CD4-positive, alpha-beta memory T cell (primary cell): ENCODE measurements at regions not wholly inside any gene's neighbourhood (a gene's known extent, or its start where the extent isn't known, plus 50 kb on each side); places are given as distances from the start of the nearest gene placed in this dataset.

Experiments
- CTCF ChIA-PET: fragments of 350-600 bp; sonication (Branson Sonifier 250); formaldehyde crosslinking; loops from one replicate; lab custom pipeline; 2021; ENCODE audit warnings: inconsistent platforms; ENCODE audit not compliant: partially characterized antibody; lab: Charles Lee
- POLR2A ChIA-PET: fragments of 350-600 bp; sonication (Branson Sonifier 250); formaldehyde crosslinking; loops from one replicate; lab custom pipeline; 2021; ENCODE audit not compliant: partially characterized antibody; lab: Charles Lee
- DNase-seq, 5 donors: peaks; one replicate each; pipeline versions ENCODE4 v3.0.0 to v3.0.0-alpha.2; 2020 to 2022; ENCODE audit warnings: mixed read lengths in 1 of 5
- H3K27ac ChIP-seq: one replicate; pipeline ENCODE4 v1.7.0; 2013; ENCODE audit warnings: low read depth, low read length
- H3K27me3 ChIP-seq: 2 replicates; pipeline ENCODE4 v1.7.0; 2013; ENCODE audit warnings: mild to moderate bottlenecking, low read length, moderate library complexity; ENCODE audit not compliant: insufficient read depth
- H3K36me3 ChIP-seq: 2 replicates; pipeline ENCODE4 v1.7.0; 2013; ENCODE audit warnings: mild to moderate bottlenecking, low read length, moderate library complexity; ENCODE audit not compliant: insufficient read depth
- H3K4me1 ChIP-seq: 2 replicates; pipeline ENCODE4 v1.7.0; 2013; ENCODE audit warnings: mild to moderate bottlenecking, low read length, moderate library complexity; ENCODE audit not compliant: insufficient read depth
- H3K4me3 ChIP-seq, 2 donors: one replicate each; pipeline ENCODE4 v1.7.0; 2013; ENCODE audit warnings: low read length in 2 of 2, mild to moderate bottlenecking in 1 of 2
- H3K9me3 ChIP-seq, 2 donors: one replicate each; pipeline ENCODE4 v1.7.0; 2013; ENCODE audit warnings: low read length in 2 of 2, control low read depth in 1 of 2; ENCODE audit not compliant: control insufficient read depth in 1 of 2
- H3K27ac Mint-ChIP-seq, 7 donors: one replicate each; pipeline ENCODE4 v1.8.0; 2020 to 2021; ENCODE audit warnings: mixed read lengths in 7 of 7, mild to moderate bottlenecking in 6 of 7, inconsistent platforms in 3 of 7, moderate library complexity in 3 of 7
- H3K27me3 Mint-ChIP-seq, 2 donors: one replicate each; pipeline ENCODE4 v1.8.0; 2020 to 2021; ENCODE audit warnings: mixed read lengths in 2 of 2
- H3K36me3 Mint-ChIP-seq, 2 donors: one replicate each; pipeline ENCODE4 v1.8.0; 2020 to 2021; ENCODE audit warnings: mixed read lengths in 2 of 2, inconsistent platforms in 1 of 2, mild to moderate bottlenecking in 1 of 2
- H3K4me1 Mint-ChIP-seq, 4 donors: one replicate each; pipeline ENCODE4 v1.8.0; 2020 to 2021; ENCODE audit warnings: mixed read lengths in 4 of 4, mild to moderate bottlenecking in 1 of 4
- H3K4me3 Mint-ChIP-seq, 8 donors: one replicate each; pipeline ENCODE4 v1.8.0; 2020 to 2021; ENCODE audit warnings: mixed read lengths in 8 of 8, mild to moderate bottlenecking in 7 of 8, moderate library complexity in 6 of 8, inconsistent platforms in 3 of 8
- H3K9me3 Mint-ChIP-seq, 8 donors: one replicate each; pipeline ENCODE4 v1.8.0; 2020 to 2021; ENCODE audit warnings: mixed read lengths in 8 of 8, mild to moderate bottlenecking in 5 of 8, inconsistent platforms in 3 of 8, moderate library complexity in 1 of 8
- intact Hi-C: fragments of 100-400 bp; cut with micrococcal nuclease; formaldehyde crosslinking; loops from one replicate; pipeline ENCODE4 v1.15.1; 2023

DNA sequence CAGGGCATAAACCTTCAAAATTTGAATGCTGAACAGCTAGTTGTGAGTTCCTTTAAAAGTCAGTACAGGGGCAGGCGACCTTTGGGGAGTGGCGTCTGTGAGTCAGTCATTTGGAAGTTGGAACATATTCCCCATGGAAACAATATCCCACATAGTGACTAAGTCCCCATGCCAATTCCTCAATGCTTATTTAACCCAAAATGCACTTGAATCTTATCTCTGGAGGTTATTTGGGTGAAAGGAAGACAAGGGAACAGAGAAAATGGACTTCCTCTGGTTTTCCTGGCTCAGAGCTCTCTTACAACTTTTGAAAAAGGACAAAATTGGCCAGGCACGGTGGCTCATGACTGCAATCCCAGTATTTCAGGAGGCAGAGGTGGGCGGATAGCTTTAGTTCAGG, 479.2 kb upstream of the NBEA start:
- no peaks in the 10 kb centered on the region for H3K27me3 ChIP-seq
- no peak overlapping the region for H3K4me3 Mint-ChIP-seq
- no peak overlapping the region for H3K27ac ChIP-seq
- H3K27me3 Mint-ChIP-seq: no peaks in the 10 kb centered on the region
- H3K9me3 ChIP-seq: no peaks in the 10 kb centered on the region
- H3K4me1 ChIP-seq: no peaks in the 10 kb centered on the region
- no peaks in the 10 kb centered on the region for H3K36me3 Mint-ChIP-seq
- H3K4me1 Mint-ChIP-seq: no peaks in the 10 kb centered on the region
- H3K4me3 ChIP-seq: no peak overlapping the region
- ChIA-PET CTCF (no interaction called here), POLR2A (no interaction called here)
- intact Hi-C loops: no loop called here
- H3K27ac Mint-ChIP-seq: no peak overlapping the region
- H3K36me3 ChIP-seq: no peaks in the 10 kb centered on the region
- DNase-seq: no peak
- peaks cover 0 to 5% (median under 1%) of the 10 kb centered on the region in 8 donors for H3K9me3 Mint-ChIP-seq

DNA sequence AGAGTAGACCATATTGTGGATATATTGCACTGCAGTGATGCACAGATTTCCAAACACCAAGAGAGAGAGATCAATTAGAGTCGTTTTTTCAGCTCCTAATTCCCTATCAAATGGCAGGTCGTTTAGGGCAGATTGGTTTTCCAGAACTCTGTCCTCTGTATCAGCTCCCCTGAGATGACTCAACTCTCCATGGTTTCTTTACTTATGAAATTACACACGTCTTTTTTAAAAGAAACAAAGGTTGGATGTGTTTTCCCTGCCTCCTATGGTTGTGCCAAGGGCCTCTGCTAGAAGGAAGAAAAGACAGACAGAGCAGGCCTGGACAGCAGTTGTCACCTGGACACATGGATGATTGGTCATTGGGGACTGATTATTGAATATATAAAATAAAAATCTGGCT, 478.1 kb upstream of the NBEA start:
- no peaks in the 10 kb centered on the region for H3K36me3 Mint-ChIP-seq
- H3K9me3 Mint-ChIP-seq: peaks cover 0 to 5% (median 0%) of the 10 kb centered on the region in 8 donors
- Histone ChIP-seq H3K27ac (no peak overlapping the region), H3K9me3 (no peaks in the 10 kb centered on the region), H3K36me3 (no peaks in the 10 kb centered on the region), H3K4me3 (no peak overlapping the region), H3K4me1 (no peaks in the 10 kb centered on the region), H3K27me3 (no peaks in the 10 kb centered on the region)
- POLR2A ChIA-PET: no interaction called here
- intact Hi-C loops: no loop called here
- no peak for DNase-seq
- H3K27ac Mint-ChIP-seq: no peak overlapping the region
- CTCF ChIA-PET: no interaction called here
- no peak overlapping the region for H3K4me3 Mint-ChIP-seq
- no peaks in the 10 kb centered on the region for H3K4me1 Mint-ChIP-seq
- no peaks in the 10 kb centered on the region for H3K27me3 Mint-ChIP-seq

DNA sequence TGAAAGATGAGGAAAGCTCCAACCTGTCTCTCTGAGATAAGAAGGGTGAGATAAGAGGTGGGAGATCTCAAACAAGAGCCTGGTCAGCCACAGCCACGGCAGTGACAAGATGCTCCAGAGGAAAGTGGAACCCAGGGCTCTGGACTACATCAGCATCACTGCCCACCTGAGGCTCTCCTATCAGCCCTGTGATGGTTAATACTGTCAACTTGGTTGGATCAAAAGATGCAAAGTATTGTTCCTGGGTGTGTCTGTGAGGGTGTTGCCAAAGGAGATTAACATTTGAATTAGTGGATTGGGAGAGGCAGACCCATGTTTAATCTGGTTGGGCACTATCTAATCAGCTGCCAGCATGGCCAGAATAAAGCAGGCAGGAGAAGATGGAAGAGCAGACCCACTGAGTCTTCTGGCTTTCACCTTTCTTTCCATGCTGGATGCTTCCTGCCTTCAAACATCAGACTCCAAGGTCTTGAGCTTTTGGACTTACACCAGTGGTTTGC, 476.6 kb upstream of the NBEA start:
- Histone ChIP-seq H3K4me1 (no peaks in the 10 kb centered on the region), H3K36me3 (no peaks in the 10 kb centered on the region), H3K4me3 (no peak overlapping the region), H3K27me3 (no peaks in the 10 kb centered on the region), H3K9me3 (no peaks in the 10 kb centered on the region), H3K27ac (no peak overlapping the region)
- no peaks in the 10 kb centered on the region for H3K4me1 Mint-ChIP-seq
- no peak for DNase-seq
- H3K36me3 Mint-ChIP-seq: no peaks in the 10 kb centered on the region
- ChIA-PET CTCF (no interaction called here), POLR2A (no interaction called here)
- no peak overlapping the region for H3K27ac Mint-ChIP-seq
- no peaks in the 10 kb centered on the region for H3K27me3 Mint-ChIP-seq
- intact Hi-C loops: no loop called here
- H3K4me3 Mint-ChIP-seq: no peak overlapping the region
- H3K9me3 Mint-ChIP-seq: peaks cover 0 to 5% (median 0%) of the 10 kb centered on the region in 8 donors

DNA sequence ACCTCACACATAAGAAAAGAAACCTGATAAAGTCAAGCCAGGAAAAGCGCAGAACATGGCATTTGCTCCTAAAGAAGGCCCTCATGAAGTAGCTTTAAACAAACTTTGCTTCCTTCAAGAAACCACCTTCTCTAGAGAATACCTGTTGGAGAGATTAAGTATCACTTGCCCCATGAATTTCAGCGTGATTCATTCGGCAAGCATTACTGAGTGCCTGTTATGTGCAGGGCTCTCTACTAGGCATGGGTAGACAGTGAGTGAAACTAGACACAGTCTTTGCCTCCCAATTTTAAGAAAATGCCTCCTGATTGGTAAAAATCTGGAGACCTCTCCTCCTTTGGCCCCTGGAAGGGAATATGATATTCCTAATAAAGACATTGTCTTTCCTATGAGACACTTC, 475.8 kb upstream of the NBEA start:
- POLR2A ChIA-PET: no interaction called here
- CTCF ChIA-PET: no interaction called here
- intact Hi-C loops: no loop called here
- Histone ChIP-seq H3K27me3 (no peaks in the 10 kb centered on the region), H3K36me3 (no peaks in the 10 kb centered on the region), H3K27ac (no peak overlapping the region), H3K9me3 (no peaks in the 10 kb centered on the region), H3K4me3 (no peak overlapping the region), H3K4me1 (no peaks in the 10 kb centered on the region)
- Mint-ChIP-seq H3K27ac (no peak overlapping the region), H3K4me1 (no peaks in the 10 kb centered on the region), H3K9me3 (peaks cover 0 to 5% (median 0%) of the 10 kb centered on the region in 8 donors), H3K4me3 (no peak overlapping the region), H3K36me3 (no peaks in the 10 kb centered on the region), H3K27me3 (no peaks in the 10 kb centered on the region)
- no peak for DNase-seq

DNA sequence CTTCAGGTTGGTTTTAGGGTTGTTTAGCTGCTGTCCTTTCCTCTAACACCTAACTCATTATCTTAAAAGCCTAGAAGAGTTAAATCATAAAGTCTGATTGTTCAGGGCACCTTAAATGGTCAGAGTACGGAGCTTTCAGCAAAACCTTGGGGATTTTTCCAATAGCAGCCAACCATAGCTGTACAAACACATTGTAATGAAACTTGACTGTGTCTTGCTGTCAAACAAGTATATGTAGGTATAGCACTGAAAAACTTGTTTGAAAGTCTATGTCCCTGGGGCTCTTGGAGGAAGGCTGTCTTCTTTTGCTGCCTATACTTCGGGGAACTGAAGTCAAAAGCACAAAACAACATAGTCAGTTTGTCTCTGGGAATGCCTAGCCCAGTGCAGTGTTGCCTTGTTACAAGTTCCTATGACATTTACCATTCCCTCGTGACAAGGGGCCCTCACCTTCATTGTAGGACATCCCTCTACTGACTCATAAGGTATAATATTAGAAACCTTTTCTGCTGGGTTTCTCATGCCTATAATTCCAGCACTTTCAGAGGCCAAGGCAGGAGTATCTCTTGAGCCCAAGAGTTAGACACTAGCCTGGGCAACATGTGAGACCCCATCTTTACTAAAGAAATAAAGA, 474.5 kb upstream of the NBEA start:
- Mint-ChIP-seq H3K27ac (no peak overlapping the region), H3K9me3 (peaks cover 0 to 5% (median 0%) of the 10 kb centered on the region in 8 donors), H3K4me3 (no peak overlapping the region), H3K36me3 (no peaks in the 10 kb centered on the region), H3K27me3 (no peaks in the 10 kb centered on the region), H3K4me1 (no peaks in the 10 kb centered on the region)
- Histone ChIP-seq H3K4me3 (no peak overlapping the region), H3K27ac (no peak overlapping the region), H3K4me1 (no peaks in the 10 kb centered on the region), H3K27me3 (no peaks in the 10 kb centered on the region), H3K9me3 (no peaks in the 10 kb centered on the region), H3K36me3 (no peaks in the 10 kb centered on the region)
- ChIA-PET POLR2A (no interaction called here), CTCF (no interaction called here)
- intact Hi-C loops: no loop called here
- no peak for DNase-seq

DNA sequence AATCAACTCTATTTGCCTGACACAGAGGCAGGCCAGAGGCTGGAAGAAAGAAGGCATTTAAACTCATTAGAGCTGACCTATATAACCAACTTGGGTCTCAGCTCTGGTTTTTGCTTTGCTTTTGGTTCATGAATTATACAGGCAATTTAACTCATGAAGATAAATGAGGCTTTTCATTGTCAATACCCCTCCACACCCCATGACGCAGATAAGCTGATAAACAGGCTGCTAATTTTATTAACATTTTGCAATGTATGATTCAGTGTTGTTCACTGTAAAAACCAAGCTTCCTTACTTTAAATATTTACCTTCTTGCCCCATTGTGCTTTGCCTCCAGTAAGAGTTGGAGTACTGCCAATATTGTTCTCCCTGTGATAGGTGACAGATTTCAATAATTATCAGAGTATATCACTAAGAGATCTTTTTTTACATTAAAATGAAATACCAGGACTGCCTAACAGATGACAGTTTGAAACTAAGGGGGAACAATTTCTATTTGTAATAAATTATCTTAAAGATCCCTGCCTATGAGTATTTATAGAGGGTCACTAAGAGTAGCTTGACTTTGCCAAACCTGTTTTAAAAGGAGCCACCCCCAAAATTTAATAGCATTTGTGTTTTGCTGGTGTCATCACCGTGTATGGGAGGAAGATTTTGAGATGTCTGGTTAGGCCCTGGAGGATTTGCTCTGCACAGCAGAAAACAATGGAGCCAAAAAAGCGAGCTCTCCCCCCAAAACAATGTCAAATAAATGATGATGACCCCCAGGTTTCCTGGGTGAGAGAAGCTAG, 472.7 kb upstream of the NBEA start:
- no peaks in the 10 kb centered on the region for H3K9me3 ChIP-seq
- intact Hi-C loops: no loop called here
- ChIA-PET POLR2A (no interaction called here), CTCF (no interaction called here)
- H3K27me3 ChIP-seq: no peaks in the 10 kb centered on the region
- H3K36me3 Mint-ChIP-seq: no peaks in the 10 kb centered on the region
- H3K27me3 Mint-ChIP-seq: no peaks in the 10 kb centered on the region
- DNase-seq: no peak
- no peaks in the 10 kb centered on the region for H3K36me3 ChIP-seq
- H3K9me3 Mint-ChIP-seq: peaks cover 0 to 6% (median 0%) of the 10 kb centered on the region in 8 donors
- H3K4me3 ChIP-seq: no peak overlapping the region
- no peak overlapping the region for H3K4me3 Mint-ChIP-seq
- no peak overlapping the region for H3K27ac Mint-ChIP-seq
- H3K4me1 Mint-ChIP-seq: no peaks in the 10 kb centered on the region
- no peaks in the 10 kb centered on the region for H3K4me1 ChIP-seq
- H3K27ac ChIP-seq: no peak overlapping the region

DNA sequence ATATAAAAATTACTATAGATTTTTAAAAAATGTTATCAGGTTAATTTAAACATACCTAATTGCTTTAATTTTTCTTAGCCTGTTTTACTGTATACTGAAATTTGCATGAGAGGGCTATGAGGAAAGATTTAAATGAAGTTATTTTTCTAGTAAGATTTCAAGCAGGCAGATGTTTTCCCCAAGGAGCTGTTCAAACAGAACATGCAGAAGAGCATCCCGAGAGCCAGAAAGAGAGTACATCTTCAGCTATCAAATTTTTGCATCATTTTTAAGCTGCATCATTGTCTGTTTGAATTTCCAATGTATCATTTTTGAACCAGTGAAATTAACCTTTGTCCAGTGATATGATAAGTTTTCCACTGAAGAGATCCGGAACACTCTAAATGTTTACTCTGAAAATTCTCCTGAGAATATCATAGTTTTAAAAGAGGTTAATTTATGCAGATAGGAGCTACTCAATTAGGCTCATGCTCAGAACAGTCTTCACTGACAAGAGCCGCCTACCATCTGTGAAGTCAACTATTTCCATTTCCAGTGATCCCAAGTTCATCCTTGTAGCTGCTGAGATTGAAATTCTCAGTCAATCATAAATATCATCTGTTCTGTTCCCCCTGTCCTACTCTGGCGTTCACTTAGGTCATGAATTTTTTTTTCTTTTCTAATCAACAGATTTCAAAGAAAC, 467.7 kb upstream of the NBEA start:
- ChIA-PET POLR2A (no interaction called here), CTCF (no interaction called here)
- no peaks in the 10 kb centered on the region for H3K9me3 ChIP-seq
- Mint-ChIP-seq H3K27me3 (no peaks in the 10 kb centered on the region), H3K9me3 (peaks cover 0 to 5% (median under 1%) of the 10 kb centered on the region in 8 donors), H3K4me3 (no peak overlapping the region), H3K27ac (no peak overlapping the region), H3K4me1 (no peaks in the 10 kb centered on the region), H3K36me3 (no peaks in the 10 kb centered on the region)
- no peak overlapping the region for H3K27ac ChIP-seq
- H3K27me3 ChIP-seq: no peaks in the 10 kb centered on the region
- intact Hi-C loops: no loop called here
- no peak overlapping the region for H3K4me3 ChIP-seq
- H3K4me1 ChIP-seq: no peaks in the 10 kb centered on the region
- DNase-seq: no peak
- H3K36me3 ChIP-seq: no peaks in the 10 kb centered on the region
